AG09309 (cell line): ENCODE measurements at regions not wholly inside any gene's neighbourhood (a gene's known extent, or its start where the extent isn't known, plus 50 kb on each side); places are given as distances from the start of the nearest gene placed in this dataset.
"Not testable (repeated sequence)": the region's sequence is repeated elsewhere in the genome, so short reads cannot be mapped to it uniquely, and the experiment has no call there.

Experiments used
- DNase-seq: peaks from one replicate; pipeline ENCODE4 v3.0.0-alpha.2; 2010; ENCODE audit warnings: low read depth
- H3K4me3 ChIP-seq: 2 replicates; pipeline ENCODE4 v1.5.1; 2011; ENCODE audit warnings: mild to moderate bottlenecking, low read depth, low read length, moderate library complexity; ENCODE audit not compliant: control insufficient read depth
- TF ChIP-seq, protein P1 (sequence below): IDR thresholded peaks from 2 replicates; pipeline ENCODE4 v1.5.1; 2011; ENCODE audit warnings: mild to moderate bottlenecking, low read depth, low read length, inconsistent platforms; ENCODE audit not compliant: insufficient read depth, control insufficient read depth; ENCODE audit errors: missing control alignments

DNA sequence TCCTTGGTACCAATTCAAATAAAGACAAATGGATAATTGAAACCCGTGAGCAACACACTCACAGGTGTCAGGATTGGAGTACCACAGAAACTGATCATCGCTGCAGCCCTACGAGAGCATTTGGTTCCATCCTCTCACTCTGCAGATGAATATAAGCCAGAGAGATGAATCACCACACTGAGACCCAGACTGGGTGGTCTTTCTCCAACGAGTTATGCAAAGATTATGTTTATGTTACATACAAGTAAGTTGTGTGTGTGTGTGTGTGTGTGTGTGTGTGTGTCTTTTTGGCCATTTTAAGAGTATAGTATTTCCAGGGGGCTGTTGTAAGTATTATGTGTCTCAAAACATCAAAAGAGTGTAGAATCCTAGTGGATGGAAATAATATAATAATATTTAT lies 329.5 kb upstream of the ZFP42 start:
- TF ChIP-seq, protein P1, sequence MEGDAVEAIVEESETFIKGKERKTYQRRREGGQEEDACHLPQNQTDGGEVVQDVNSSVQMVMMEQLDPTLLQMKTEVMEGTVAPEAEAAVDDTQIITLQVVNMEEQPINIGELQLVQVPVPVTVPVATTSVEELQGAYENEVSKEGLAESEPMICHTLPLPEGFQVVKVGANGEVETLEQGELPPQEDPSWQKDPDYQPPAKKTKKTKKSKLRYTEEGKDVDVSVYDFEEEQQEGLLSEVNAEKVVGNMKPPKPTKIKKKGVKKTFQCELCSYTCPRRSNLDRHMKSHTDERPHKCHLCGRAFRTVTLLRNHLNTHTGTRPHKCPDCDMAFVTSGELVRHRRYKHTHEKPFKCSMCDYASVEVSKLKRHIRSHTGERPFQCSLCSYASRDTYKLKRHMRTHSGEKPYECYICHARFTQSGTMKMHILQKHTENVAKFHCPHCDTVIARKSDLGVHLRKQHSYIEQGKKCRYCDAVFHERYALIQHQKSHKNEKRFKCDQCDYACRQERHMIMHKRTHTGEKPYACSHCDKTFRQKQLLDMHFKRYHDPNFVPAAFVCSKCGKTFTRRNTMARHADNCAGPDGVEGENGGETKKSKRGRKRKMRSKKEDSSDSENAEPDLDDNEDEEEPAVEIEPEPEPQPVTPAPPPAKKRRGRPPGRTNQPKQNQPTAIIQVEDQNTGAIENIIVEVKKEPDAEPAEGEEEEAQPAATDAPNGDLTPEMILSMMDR: no peak
- no peak overlapping the region for H3K4me3 ChIP-seq
- DNase-seq: no peak

DNA sequence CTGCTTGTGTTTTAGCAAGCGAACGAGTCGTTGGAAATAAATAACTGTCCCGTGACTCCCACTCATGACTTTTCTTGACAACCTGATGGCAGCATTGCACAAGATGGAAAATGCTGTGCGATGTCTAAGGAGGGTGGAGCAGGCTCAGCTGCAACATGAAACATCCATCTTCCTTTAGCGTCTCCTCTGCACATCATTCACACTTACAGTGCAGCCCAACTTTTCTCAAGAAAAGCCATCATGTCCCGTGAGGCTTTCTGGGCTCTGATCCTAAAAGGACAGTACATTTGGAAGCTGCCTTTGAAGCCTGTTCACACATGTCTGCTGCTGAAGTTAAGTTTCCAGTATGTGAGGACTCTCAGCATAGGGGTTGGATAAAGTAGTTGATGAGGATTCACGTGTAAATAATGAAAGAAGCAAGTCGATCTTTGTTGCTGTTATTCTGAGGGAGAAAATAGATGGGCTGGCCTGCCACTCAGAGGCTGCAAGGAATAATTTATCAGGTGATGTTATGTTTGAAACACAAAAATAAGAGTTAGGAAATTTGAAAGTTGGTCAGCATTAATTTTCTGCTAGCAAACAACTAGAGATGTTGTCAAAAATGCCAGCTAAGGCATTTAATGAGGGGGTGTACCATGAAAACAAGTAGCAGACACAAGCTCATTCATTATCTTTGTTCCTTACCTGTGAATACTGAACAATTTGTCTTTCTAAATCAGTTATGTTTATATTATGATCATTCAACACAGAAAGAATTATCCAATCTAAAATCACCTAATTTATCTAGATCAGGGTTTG lies 328.7 kb upstream of the ZFP42 start:
- no peak overlapping the region for H3K4me3 ChIP-seq
- no peak for DNase-seq
- TF ChIP-seq, protein P1: peak; percentile 18

DNA sequence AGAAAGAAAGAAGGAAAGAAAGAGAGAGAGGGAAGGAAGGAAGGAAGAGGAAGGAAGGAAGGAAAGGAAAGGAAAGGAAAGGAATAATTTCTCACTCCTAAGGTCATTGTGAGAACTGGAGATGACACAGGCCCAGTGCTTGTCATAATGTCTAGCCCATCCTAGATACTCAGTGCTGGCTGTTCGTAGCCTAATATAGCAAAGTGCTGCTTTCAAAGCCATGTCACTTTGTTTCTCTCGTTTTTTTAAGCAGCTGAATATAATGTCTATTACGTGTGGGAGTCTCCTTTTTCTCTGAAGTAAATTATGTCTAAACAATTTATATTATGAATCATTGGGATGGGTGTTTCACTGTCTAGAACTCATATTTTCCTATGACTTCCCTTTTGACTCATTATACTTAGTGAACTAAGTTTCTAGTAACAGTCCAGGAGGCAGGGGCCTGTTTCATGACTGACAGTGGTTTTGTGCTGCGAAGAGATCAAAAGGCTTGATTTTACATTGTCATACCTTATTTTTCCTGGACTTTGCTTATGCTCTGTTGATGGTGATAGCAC lies 327.0 kb upstream of the ZFP42 start:
- no peak overlapping the region for H3K4me3 ChIP-seq
- peak; percentile 23 for DNase-seq

DNA sequence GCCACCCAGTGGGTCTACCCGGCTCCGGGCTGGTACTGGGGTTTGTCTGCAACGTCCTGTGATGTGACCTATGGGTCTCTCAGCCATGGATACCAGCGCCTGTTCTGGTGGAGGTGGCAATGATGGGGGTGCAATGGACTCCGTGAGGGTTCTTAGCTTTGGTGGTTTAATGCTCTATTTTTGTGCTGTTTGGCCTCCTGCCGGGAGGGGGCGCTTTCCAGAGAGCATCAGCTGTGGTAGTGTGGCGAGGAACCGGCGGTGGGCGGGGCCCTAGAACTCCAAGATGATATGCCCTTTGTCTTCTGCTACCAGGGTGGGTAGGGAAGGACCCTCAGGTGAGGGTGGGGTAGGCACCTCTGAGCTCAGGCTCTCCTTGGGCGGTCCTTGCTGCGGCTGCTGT lies 324.1 kb upstream of the ZFP42 start:
- H3K4me3 ChIP-seq, DNase-seq: not testable (repeated sequence)

More for the DNA sequence above, 327.0 kb upstream of the ZFP42 start:
- TF ChIP-seq, protein P1: no peak

DNA sequence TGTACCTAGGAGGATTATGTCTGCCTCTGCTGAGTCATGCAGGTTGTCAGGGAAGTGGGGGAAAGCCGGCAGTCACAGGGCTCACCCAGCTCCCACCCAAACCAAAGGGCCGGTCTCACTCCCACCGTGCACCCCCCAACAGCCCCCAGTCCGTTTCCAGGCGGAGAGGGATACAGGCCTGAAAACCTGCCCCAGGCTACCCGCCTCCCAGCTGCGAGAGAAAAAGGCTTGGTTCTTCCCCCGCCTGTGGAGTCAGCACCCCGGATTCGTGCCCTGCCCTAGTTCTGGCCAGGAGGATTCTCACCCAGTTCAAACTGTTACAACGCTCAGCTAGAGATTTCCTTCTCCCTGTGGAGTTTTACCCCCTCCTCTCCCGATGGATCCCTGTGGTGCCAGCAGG lies 323.6 kb upstream of the ZFP42 start:
- H3K4me3 ChIP-seq, DNase-seq: not testable (repeated sequence)

DNA sequence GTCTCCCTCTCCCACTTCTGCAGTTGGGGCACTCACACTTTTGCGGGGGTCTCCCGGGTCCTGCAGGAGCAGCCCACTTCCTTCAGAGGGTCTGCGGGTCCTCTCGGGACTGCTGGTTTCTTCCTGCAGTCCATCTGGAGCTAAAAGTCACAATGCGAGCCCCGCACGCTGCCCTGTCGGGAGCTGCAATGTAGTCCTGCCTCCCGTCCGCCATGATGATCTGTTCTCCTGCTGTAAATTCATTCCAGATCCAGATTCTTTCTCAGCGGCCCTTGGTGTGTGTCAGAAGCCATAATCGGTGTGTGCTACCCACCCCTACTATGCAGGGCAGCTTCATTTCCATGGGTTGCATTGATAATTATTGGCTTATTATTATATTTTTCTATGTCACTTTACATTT lies 323.0 kb upstream of the ZFP42 start:
- not testable (repeated sequence) for DNase-seq, H3K4me3 ChIP-seq

DNA sequence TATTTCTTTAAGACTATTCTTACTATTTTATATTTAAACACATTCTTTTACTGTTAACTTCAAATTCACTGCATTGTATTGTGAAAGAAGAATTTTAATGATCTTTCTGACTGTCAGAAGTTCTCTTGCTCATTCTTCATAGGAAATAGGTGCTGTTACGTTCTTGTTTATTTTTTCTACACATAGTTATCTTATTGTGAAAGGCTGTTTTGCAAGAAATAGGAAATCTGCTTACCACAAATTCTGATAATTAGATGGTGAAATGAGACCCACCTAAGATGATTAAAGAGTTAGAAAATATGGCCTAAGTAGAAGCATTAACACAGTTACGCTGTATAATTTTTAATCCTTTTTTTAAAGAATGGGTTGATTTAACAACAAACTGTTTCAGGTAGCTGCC lies 316.1 kb upstream of the ZFP42 start:
- TF ChIP-seq, protein P1: no peak
- H3K4me3 ChIP-seq: no peak overlapping the region
- no peak for DNase-seq

DNA sequence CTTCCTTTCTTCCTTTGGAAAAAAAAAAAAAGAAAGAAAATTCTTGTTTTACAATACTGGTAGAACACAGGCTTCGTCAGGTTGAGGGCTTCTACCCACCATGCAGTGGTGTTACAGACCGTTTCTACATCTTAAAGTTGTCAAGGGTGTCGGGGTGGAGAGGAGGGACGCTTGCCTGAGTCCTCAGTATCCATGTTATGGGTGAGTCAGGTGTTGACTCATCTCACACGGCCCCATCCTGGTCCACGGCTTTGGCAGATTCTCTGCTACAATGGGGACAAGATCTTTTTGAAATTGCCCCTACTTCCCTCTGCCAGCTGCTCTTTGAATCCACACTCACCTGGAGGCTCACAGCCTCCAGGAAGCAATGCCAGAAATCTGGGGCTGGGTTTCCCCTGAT lies 310.3 kb upstream of the ZFP42 start:
- no peak for DNase-seq
- TF ChIP-seq, protein P1: no peak
- no peak overlapping the region for H3K4me3 ChIP-seq
